Activated T-cell treated with anti-CD3 and anti-CD28 coated beads, Interleukin-2, amount 50 U/mL, for 4 hours (primary cell): ENCODE measurements at regions not wholly inside any gene's neighbourhood (a gene's known extent, or its start where the extent isn't known, plus 50 kb on each side); places are given as distances from the start of the nearest gene placed in this dataset.

Source experiments
- ATAC-seq, 2 donors: fragments of 200-7000 bp; cut with Tn5 transposase; one replicate each; pipeline ENCODE4 v1.10.0; 2021
- DNase-seq: peaks from one replicate; pipeline ENCODE4 v3.0.0-alpha.2; 2020
- H3K27me3 Mint-ChIP-seq: one replicate; pipeline ENCODE4 v1.8.0; 2021; ENCODE audit warnings: low read depth, mixed read lengths
- H3K36me3 Mint-ChIP-seq: one replicate; pipeline ENCODE4 v1.8.0; 2022; ENCODE audit warnings: mixed read lengths; ENCODE audit not compliant: insufficient read depth
- H3K4me1 Mint-ChIP-seq: one replicate; pipeline ENCODE4 v1.8.0; 2021; ENCODE audit warnings: low read depth, mixed read lengths
- H3K4me3 Mint-ChIP-seq: one replicate; pipeline ENCODE4 v1.8.0; 2021; ENCODE audit warnings: mild to moderate bottlenecking, moderate library complexity, mixed read lengths
- H3K9me3 Mint-ChIP-seq: one replicate; pipeline ENCODE4 v1.8.0; 2021; ENCODE audit warnings: mixed read lengths

DNA sequence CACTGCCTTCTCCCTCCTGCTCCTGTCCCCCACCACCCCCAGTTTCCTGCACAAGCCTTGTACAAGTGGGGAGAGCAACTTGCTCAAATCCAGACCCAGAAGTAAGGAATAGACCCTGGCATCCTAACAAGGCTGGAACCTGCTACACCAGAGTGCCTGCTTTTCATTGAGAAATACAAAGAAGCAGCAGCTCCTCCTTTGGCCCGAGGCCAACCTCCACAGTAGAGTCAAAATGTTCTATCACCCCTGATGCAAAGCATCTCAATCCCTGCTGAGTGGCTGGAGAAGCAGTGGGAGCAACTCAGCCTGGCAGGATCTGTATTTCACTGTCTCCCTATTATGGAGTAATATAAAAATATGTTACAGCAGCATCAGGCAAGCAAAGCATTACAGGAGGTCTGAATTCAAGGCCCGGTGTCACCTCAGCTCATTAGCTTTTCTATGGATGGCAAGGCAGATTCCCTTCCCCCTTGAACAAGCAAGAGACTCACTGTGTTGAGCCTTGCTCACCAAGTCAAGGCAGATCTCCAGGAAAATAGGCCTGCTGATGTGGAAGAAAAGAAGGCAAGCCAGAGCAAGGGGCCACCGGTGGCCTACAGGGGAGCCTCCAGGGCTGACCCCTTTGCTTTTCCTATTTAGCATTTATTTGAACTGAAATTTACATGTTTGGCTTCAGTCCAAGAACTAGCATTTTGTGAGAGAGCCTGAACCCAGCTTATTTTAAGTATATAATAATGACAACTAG, 186.3 kb upstream of the EGLN3 start:
- no peak overlapping the region for H3K4me3 Mint-ChIP-seq
- no peaks in the 10 kb centered on the region for H3K4me1 Mint-ChIP-seq
- H3K36me3 Mint-ChIP-seq: no peaks in the 10 kb centered on the region
- peaks cover 9% of the 10 kb centered on the region for H3K9me3 Mint-ChIP-seq
- no peaks in the 10 kb centered on the region for H3K27me3 Mint-ChIP-seq
- ATAC-seq: no peak
- no peak for DNase-seq

DNA sequence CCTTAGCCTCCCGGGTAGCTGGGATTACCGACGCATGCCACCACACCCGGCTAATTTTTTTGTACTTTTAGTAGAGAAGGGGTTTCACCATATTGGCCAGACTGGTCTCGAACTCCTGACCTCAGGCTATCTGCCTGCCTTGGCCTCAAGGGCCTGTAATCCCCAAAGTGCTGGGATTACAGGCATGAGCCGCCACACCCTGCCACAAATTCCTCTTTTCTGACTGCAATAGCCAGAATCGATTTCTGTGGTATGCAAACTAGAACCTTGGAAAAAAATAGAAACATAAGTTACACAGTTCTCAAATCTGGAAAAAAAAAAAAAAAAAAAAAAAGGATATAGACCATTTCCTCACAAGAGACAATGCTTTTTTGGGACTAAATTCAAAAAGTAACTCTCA, 184.6 kb upstream of the EGLN3 start:
- no peak for DNase-seq
- Mint-ChIP-seq H3K27me3 (no peaks in the 10 kb centered on the region), H3K4me3 (no peak overlapping the region), H3K9me3 (no peaks in the 10 kb centered on the region), H3K4me1 (no peaks in the 10 kb centered on the region), H3K36me3 (no peaks in the 10 kb centered on the region)
- ATAC-seq: no peak

DNA sequence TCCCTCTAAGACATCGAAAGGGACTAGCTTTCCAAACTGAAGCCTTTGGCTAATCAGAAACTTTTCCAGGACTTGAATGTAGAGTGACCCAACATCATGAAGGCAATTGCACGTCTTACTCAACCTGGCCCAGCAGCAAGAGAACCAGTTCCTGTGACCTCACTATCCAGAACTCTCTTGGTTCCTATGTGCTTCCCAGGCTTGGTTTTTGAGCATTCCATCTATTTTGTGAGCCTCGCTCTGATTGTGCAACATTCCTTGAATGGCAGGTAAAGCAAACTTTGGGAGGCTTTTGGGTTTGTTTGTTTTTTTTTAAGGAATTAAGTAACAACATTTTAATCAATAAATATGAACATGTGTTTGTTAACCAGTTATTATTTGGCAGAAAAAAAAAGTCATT, 183.6 kb upstream of the EGLN3 start:
- no peak for ATAC-seq

DNA sequence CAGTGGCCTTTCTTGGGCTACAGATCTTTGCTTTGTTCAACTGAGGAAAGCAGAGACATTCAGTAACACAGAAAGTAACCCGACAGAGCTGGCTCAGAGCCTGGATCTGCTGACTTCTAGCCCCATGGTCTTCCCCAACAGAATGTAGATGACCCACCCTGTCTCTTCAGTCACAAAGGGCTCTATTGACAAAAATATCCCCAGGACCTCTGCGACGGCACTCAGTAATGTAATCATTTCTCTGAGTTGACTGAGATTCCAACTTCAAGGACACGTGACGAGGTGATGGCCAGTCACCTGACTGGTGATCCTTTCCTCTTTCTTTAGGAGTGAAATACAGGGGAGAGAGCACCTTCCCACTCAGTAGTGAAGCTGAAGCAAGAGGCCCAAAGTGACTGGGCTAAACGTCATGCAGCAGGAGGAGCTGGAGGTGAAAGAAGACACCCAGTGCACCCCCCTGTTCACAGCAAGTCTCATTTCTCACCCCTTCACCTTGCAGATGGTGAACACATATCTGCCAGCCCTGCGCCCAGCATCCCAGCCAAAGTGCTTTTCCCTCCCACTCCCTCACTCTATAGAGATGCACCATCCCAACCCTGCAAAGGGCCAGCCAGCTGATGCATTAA, 179.2 kb upstream of the EGLN3 start:
- no peak overlapping the region for H3K4me3 Mint-ChIP-seq
- no peaks in the 10 kb centered on the region for H3K27me3 Mint-ChIP-seq

More for the DNA sequence above, 183.6 kb upstream of the EGLN3 start:
- Mint-ChIP-seq H3K9me3 (no peaks in the 10 kb centered on the region), H3K27me3 (no peaks in the 10 kb centered on the region), H3K4me1 (no peaks in the 10 kb centered on the region), H3K4me3 (no peak overlapping the region), H3K36me3 (no peaks in the 10 kb centered on the region)
- no peak for DNase-seq

DNA sequence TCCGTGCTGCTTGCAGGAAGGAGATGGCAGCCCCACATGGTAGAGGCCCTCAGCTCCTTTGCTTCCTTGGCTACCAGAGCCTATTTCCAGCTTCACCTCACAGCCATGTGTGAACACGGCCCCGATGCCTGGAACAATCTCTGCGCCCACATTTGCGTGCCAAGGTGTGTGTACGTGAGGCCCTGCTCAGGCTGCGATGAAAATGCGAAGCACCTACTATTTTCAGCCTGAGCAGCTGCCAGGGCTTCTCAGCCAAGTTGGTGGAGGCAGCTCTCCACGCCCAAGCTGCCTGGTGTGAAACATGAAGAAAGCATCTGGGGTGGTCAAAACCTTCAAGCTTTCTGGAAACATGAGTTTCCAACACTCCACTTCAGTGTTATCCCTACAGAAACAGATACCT, 177.8 kb upstream of the EGLN3 start:
- no peak for DNase-seq
- Mint-ChIP-seq H3K27me3 (no peaks in the 10 kb centered on the region), H3K4me1 (no peaks in the 10 kb centered on the region), H3K9me3 (no peaks in the 10 kb centered on the region), H3K4me3 (no peak overlapping the region), H3K36me3 (no peaks in the 10 kb centered on the region)
- ATAC-seq: no peak

More for the DNA sequence above, 179.2 kb upstream of the EGLN3 start:
- no peak for DNase-seq
- Mint-ChIP-seq H3K36me3 (no peaks in the 10 kb centered on the region), H3K9me3 (no peaks in the 10 kb centered on the region), H3K4me1 (no peaks in the 10 kb centered on the region)
- no peak for ATAC-seq

DNA sequence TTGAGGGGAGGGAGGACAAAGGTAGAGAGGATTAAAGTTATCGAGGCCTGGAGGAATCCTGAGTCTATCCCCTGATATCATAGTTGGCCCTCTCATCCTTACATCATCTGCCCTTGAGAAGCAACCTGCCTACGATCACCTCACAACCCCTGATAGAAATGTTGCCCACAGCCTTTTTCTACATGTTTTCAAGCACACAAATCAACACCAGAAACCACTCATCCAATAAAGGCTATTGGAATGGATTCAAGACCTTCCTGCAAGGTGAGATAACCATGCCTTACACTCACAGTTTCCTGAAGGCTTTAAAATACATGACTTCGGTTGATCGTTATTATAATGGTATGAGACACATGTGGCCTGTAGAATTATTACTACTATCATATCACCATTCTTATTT, 175.7 kb upstream of the EGLN3 start:
- no peaks in the 10 kb centered on the region for H3K36me3 Mint-ChIP-seq
- no peaks in the 10 kb centered on the region for H3K27me3 Mint-ChIP-seq

DNA sequence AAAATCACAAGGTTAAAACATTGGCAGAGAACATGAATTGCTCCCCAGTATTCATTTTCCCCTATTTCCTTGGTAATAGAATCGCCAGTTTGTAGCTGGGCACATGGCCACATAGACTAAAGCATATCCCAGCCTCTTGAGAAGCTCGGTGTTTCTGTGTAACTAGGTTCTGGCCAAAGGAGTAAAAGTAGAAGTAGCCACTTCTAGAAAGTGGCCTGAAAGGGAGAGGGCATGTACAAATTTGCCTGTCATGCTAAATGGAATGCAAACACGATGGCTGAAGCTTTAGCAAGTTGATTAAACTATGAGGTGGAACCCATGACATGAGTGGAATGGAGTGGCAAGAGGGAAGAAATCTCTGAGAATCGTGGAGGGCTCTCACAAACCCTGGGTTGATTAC, 173.7 kb upstream of the EGLN3 start:
- Mint-ChIP-seq H3K9me3 (no peaks in the 10 kb centered on the region), H3K4me3 (no peak overlapping the region), H3K36me3 (no peaks in the 10 kb centered on the region), H3K4me1 (peaks cover 6% of the 10 kb centered on the region), H3K27me3 (no peaks in the 10 kb centered on the region)
- DNase-seq (no peak), ATAC-seq (no peak)

More for the DNA sequence above, 175.7 kb upstream of the EGLN3 start:
- DNase-seq (no peak), ATAC-seq (no peak)
- no peaks in the 10 kb centered on the region for H3K9me3 Mint-ChIP-seq
- no peak overlapping the region for H3K4me3 Mint-ChIP-seq
- no peaks in the 10 kb centered on the region for H3K4me1 Mint-ChIP-seq

DNA sequence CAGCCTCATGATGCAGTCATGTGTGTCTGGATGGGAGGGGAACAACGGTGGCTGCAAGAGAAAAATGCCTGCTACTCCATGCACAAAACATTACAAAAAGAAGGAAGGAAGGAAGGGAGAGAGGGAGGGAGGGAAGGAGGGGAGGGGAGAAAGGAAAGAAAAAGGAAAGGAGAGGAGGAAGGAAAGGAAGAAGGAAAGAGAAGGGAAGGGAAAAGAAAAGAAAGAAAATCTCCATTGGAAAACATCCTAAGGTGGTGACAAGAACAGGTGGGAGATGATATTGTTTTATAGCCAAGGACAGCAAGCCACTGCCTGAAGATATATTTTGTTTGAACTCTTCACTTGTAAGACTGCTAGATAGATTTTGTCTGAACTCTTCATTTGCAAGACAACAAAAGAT, 171.8 kb upstream of the EGLN3 start:
- Mint-ChIP-seq H3K4me3 (no peak overlapping the region), H3K4me1 (peaks cover 8% of the 10 kb centered on the region), H3K36me3 (no peaks in the 10 kb centered on the region), H3K9me3 (no peaks in the 10 kb centered on the region), H3K27me3 (no peaks in the 10 kb centered on the region)
- no peak for ATAC-seq
- DNase-seq: no peak

DNA sequence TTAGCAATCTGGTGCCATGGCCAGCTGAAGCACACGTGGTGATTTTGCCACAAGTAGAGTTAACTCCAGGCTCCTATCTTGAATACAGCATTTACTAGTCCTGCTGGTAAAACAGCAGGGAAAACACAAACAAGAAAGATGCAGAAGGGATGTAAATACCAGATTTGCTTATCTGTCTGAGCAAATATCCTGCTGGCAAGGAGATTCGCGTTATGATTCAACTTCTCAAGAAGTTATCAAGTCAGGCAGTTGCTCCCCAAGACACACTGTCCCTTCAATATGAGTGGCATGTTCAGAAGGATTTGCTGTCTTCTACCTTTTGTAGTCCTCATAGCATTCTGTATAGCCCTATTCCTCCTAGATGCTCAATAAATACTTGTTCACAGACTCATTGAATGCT, 171.2 kb upstream of the EGLN3 start:
- Mint-ChIP-seq H3K4me3 (no peak overlapping the region), H3K36me3 (no peaks in the 10 kb centered on the region), H3K4me1 (peaks cover 8% of the 10 kb centered on the region), H3K9me3 (no peaks in the 10 kb centered on the region), H3K27me3 (peaks cover 2% of the 10 kb centered on the region)
- DNase-seq (no peak), ATAC-seq (no peak)

DNA sequence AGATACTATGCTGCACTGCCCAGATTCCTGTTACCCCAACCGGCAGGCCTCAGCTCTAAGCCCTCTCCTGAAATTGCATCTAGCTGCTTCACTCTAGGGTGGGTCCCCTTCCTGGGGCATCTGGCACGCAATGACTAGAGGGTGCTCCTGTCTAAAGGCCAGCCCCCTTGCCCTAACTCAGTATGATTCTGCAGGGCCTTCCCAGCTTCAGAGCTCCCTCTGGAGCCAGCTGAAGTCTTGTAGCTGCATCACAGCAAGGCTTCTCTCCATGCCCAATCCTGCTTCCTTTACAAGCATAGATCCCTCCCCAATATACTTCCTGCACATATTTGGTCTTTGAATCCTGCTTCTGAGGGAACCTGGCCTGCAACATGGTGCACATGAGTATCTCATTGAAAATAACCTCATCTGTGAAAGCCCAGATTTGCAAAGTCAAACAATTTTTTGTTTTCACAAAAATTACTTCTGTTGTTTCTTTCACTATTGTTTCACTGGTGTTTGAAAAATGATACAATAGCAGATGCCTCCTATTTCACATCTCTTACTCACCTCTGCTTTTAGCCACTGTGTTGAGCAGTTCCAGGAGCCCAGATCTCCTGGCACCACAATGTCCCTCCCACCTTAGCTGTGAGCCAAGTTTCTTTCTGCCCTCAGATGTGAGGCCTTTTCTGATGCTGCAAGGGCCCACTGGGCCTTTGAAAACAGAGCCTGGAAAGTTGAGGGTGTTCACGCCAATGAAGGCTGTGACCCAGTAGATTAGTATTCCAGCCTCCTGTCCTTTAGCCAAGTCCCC, 169.5 kb upstream of the EGLN3 start:
- no peaks in the 10 kb centered on the region for H3K9me3 Mint-ChIP-seq
- H3K4me3 Mint-ChIP-seq: no peak overlapping the region
- peaks cover 8% of the 10 kb centered on the region for H3K4me1 Mint-ChIP-seq
- H3K36me3 Mint-ChIP-seq: no peaks in the 10 kb centered on the region
- DNase-seq (no peak), ATAC-seq (no peak)
- peaks cover 5% of the 10 kb centered on the region for H3K27me3 Mint-ChIP-seq

DNA sequence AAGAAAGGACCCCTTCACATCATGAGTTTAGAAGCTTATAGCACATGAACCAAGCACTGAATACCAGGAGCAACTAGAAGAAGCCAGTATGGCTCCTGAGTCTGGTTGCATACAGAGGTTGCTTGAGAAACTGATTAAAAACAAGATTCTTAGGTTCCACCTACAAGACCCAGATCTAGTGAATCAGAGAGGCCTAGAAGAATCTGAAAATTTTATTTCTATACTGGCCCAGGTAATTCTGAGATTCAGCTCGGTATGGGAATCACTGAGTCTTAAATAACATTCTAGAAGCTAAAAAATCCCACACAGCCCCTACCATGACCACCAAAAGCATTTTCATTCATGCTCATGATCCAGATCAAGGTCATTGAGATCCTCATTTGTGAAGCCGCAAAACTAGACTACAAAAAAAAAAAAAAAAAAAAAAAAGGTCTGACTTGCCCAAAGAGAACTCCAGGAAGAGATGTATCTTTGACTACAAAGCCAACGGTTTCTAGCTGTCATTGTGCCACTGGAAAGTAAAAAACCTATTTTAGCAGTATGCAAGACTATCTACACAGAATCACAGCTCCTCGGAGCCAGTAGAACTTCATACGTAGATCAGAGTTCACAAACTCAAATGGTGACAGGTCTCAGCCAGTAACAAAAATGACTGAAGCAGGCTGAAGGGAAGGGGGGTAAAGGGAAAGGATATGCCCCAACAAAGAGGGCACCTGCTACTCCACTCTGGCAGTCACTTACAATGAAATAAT, 168.4 kb upstream of the EGLN3 start:
- Mint-ChIP-seq H3K4me3 (no peak overlapping the region), H3K36me3 (no peaks in the 10 kb centered on the region), H3K27me3 (peaks cover 8% of the 10 kb centered on the region), H3K9me3 (no peaks in the 10 kb centered on the region), H3K4me1 (peaks cover 8% of the 10 kb centered on the region)
- ATAC-seq (peak; percentile 54 to 57), DNase-seq (no peak)

DNA sequence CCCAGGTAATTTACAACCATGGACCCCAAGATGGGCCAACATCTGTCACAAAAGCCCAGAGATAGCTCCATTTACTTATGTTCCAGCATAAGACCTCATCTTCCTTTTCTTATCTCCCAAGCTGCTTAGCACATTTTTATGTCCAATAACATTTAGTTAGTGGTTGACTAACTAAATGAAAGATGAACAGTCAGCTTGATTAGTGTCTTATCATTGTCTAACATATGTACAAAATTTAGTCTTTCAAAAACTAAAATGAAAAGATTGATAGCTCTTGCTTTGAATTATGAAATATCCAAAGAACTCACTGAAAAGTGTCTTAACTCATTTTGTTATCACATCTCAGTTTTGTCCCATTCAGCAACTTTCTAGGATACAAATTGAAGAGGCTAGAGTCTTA, 163.1 kb upstream of the EGLN3 start:
- ATAC-seq (no peak), DNase-seq (no peak)
- H3K4me3 Mint-ChIP-seq: no peak overlapping the region
- H3K9me3 Mint-ChIP-seq: peaks cover 4% of the 10 kb centered on the region
- peaks cover 1% of the 10 kb centered on the region for H3K4me1 Mint-ChIP-seq
- H3K27me3 Mint-ChIP-seq: peaks cover 8% of the 10 kb centered on the region
- no peaks in the 10 kb centered on the region for H3K36me3 Mint-ChIP-seq

DNA sequence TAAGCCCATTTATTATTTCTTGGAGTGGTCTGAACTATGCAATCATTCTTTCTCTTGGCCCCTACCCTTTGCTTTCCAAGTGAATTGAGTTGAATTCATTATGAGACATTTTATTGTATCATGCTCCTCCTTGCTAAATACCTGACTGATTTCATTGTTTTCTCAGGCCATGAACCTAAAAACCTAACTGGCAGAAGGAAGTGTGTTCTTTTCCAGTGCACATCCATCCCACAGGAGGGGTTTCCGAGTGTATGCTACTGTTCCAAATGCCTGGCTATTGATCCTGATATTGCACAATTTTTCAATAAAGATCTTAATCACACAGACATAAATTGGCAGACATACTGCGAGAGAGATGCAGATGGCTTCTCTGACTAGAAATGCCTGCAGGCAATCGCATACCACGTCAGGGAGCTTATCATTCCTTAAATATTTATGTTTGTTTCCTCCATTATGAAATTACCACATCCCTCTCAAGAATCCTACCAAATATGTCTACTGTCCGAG, 162.2 kb upstream of the EGLN3 start:
- no peak for ATAC-seq

DNA sequence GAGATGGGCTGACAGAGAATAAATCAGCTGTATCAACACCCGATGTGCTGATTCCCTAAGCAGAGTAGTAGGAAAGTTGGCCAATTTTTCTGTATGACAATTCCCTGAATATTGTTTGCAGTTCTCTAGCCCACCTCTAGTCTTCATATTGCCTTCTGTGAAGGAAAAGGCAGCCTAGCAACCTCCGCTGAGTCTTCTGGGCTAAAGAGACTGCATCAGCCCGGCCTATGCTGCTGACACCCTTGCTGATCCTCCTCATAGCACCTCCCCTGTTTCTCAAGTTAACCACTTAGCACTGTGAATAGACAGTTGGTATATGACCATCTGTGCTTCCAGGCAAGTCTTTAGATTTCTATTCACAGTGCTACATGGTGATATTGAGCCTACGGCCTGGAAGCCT, 161.1 kb upstream of the EGLN3 start:
- ATAC-seq: no peak
- H3K4me3 Mint-ChIP-seq: no peak overlapping the region
- peaks cover 1% of the 10 kb centered on the region for H3K4me1 Mint-ChIP-seq
- peaks cover 6% of the 10 kb centered on the region for H3K27me3 Mint-ChIP-seq
- H3K9me3 Mint-ChIP-seq: peaks cover 4% of the 10 kb centered on the region
- no peaks in the 10 kb centered on the region for H3K36me3 Mint-ChIP-seq
- no peak for DNase-seq

More for the DNA sequence above, 162.2 kb upstream of the EGLN3 start:
- Mint-ChIP-seq H3K9me3 (peaks cover 4% of the 10 kb centered on the region), H3K4me1 (peaks cover 1% of the 10 kb centered on the region), H3K36me3 (no peaks in the 10 kb centered on the region), H3K27me3 (peaks cover 8% of the 10 kb centered on the region), H3K4me3 (no peak overlapping the region)
- DNase-seq: no peak
